ENCODE measurements at regions not wholly inside any gene's neighbourhood (a gene's known extent, or its start where the extent isn't known, plus 50 kb on each side); places are given as distances from the start of the nearest gene placed in this dataset.

DNA sequence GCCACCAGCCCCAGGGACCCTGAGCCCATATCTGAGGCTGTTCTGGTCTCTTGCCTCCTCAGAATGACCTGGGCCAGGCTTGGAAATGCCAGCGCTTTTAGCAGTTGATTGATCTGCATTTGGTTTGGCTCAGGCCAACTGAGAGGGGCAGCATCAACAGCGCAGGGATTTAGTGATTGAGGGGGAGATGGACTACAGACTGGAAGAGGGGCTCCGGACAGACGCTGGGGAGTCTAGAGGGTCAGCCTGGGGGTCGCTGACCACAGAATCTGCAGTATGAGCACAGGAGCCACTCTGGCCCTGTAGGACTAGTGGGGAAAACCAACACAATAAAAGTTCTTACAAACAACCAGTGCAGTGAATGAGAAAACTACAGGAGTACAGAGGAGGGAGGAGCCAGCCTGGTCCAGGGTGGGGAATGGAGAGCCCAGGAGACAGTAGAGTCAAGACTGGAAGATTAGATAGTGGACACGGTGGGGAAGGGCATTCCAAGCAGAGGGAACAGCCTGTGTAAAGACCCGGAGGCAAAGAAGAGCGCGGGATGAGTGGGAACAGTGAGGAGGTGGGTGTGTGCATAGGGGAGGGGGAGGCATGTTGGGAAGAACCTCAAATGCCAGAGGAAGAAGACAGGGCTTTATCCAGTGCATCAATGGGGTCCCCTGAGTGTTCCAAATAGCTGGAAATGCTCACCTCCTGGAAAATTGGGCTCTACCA, 128.9 kb downstream of the MRM1 start:
- DNase-seq, result no peak

DNA sequence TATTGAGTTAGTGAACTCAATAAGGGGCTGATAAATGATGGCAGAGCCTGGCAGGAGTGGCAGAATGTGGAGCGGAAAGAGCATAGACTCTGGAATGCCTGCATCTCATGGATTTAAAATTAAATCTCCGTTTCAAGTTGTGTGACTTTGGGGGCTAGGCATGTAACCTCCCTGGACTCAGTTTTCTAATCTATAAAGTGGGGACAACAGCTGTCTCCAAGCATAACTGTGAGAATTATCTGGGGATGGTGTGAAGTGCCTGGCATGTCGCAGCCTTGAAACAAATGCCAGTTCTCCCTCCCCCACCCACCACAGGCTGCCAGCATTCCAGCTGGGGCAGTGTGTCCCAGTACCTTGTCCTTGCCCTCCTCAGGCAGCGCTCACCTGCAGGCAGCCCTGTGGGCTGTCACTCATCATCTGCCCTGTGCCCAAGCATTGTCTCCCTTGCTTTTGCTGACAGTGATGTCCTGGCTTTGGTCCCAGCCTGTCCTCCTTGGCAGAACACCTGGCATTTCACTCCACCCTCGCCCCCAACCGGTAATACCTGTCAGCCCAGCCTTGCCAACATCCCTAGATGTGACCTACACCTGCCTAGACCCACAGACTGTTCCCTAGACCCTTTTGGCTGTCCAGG, 129.6 kb downstream of the MRM1 start:
- peak; percentile 51 for DNase-seq

DNA sequence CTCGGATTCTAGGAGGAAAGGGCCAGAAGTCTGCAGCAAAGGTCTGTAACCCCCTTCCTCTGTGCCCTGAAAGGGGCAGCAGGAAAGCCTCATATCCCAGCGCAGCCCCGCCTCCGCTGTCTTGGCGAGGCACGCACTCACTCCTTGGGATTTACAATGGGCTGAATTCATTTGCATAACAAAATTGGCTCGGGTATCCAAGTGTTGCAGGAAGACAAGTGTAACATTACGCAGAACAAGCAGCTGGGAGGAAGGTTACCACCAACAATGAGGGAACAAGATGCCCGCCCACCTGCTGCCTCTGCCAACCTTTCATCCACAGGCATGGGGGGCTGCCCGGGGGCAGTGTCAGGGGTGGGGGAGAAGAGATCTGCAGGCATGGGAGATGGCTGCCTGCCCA, 130.4 kb downstream of the MRM1 start:
- no peak for DNase-seq

DNA sequence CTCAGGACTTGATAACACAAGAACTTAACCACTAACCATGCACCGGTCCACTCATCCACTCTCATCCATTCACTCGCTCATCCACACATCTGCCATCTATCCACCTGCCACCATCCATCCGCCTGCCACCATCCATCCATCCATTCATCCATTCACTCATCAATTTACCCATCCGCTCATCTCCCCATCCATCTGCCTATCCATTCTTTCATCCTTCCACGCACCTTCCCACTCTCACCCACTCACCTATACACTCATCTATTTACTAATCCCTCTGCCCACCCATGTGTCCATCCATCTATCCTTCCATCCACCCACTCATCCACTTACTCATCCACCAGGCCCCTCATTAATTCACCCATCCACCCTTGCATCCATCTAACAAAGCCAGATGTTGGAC, 131.0 kb downstream of the MRM1 start:
- DNase-seq, result no peak

DNA sequence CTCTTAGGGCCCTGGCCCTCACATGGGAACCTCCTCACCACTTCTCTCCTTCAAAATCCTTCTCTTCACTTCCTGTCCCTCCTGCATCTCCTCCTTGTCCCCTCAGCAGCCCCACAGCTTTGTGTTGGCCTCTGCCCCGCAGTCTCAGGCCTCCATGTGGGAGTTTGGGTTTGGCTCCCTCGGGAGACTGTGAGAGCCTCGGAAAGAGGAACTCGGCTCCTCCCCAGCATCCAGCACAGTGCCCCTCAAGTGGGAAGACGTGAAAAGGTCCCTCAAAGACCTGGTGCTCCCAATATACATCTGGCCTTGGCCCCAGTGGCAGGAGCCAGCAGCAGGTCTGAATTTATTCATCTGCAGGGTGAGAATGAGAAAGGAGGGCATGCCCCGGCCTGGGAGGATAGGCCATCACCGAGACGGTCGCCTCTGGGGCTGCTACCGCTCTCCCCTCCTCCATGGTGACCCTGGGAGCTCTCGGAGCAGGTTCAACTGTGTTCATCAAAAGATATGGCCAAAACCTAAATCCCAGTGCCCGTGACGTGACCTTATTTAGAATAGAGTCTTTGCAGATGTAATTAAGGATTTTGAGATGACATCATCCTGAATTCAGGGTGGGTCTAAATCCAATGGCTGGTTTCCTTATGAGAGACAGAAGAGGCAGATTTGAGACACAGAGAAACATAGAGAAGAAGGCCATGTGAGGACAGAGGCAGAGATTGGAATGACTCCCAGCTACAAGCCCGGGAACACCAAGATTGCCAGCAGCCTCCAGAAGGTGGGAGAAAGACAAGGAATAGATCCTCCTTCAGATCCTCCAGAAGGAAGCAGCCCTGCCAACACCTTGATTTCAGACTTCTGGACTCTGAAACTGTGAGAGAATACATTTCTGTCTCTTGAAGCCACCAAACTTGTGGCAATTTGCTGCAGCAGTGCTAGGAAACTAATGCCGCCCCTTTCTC, 135.1 kb downstream of the MRM1 start:
- no peak for DNase-seq

DNA sequence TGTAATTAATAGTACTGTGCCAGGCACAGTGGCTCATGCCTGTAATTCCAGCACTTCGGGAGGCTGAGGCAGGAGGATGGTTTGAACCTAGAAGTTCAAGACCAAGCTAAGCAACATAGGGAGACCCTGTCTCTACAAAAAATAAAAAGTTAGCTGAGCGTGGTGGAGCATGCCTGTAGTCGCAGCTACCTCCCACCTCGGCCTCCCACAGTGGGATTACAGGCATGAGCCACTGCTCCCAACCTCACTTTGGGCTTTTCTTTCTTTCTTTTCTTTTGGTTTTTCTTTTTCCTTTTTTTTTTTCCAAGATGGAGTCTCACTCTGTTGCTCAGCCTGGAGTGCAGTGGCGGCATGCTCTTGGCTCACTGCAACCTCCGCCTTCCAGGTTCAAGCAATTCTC, 137.8 kb downstream of the MRM1 start:
- DNase-seq, result no peak

DNA sequence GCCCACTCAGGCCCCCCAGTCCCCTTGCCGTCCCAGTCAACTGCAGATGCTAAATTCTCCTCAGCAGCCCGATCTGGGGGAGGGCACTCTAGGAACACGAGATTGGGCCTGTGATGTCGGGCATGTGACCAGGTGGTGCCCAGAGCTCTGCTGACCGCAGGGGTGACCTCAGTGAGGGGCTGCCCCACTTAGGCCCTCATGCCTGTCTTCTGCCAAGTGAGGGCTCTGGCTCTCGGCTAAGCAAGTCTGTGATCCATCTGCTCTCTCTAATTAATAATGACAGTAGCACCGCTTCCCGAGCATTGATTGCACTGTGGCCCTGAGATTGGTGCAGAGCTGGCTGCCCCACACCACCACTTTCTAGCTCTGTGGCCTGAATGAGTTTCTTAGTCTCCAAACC, 138.8 kb downstream of the MRM1 start:
- no peak for DNase-seq

DNA sequence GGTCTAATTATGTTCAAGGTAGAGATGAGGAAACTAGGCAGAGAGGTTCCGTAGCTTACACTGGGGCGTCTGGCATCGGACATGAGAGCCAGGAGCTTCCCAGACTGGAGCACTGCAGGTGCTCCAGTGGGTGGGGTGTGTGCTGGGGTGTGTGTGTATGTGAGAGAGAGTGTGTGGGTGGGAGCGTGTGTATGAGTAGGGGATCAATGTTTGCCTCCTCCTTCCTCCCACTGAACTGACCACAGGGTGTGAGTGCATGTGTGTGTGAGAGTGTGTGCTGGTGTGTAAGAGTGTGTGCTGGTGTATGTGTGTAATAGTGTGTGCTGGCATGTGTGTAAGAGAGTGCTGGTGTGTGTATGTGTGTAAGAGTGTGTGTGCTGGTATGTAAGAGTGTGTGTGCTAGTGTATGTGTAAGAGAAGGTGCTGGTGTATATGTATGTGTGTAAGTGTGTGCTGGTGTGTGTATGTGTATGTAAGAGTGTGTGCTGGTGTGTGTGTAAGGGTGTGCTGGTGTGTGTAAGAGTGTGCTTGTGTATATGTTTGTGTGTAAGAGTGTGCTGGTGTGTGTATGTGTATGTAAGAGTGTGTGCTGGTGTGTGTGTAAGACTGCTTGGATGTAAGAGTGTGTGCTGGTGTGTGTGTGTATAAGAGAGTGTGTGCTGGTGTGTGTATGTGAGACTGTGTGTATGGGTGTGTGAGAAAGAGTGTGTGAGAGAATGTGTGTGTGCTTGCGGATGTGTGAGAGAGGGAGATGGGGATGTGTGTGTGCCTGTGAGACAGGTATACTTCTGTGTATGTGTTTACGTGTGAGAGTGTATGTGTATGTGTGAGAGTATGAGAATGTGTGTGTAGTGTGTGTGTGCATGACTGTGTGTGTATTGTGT, 139.9 kb downstream of the MRM1 start:
- DNase-seq, result no peak

DNA sequence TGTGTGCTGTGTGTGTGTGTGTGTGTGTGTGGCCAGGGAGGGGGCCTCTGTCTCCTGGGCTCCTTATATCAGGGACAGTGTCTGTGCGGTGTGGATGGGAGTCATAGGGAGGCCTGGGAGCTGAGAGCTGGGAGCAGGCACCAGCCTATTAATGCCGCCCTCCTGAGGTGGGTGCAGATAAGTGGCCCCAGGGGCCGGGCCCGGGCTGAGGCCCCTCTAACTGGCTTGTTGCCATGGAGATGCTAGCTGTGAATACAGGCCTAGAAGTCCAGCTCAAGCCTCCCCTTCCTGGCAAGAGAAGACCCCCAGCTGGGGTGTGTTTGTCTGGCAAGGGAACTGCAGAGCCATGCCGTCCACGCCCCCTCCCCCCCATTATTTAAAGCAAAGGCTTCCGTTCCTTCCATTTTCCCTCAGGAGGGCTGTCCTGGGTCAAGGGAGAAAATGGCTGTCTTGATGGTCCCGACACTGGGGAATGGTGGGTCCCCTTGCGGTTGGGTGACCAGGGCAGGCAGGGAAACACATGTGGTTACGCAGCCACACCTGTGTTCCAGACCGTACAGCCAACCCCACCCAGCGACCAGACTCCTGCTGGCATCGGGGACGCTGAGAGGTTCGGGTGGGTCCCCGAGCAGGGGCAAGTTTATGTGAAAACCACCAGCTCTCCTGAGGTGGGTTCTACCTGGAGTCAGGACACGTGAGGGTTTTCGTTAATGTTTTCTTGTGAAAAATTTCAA, 141.1 kb downstream of the MRM1 start:
- peak; percentile 25 for DNase-seq

DNA sequence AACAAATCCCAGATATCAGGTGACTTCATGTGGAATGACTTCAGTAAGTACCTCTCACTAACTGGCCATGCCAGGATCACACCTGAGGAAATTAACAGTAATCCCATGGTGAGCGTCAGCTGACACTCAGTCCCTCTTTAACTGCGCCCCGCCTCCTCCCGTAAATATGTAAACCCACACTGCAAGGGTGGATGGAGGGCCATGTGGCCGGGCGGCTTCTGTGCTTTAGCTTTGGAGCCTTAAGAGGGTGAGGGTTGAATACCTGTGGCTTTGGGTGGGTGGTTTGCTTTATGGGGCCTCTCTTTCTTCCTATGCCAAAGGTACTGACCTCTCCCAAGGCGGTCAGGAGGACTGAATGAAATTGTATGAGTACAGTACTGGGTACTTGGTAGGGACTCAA, 141.7 kb downstream of the MRM1 start:
- no peak for DNase-seq

DNA sequence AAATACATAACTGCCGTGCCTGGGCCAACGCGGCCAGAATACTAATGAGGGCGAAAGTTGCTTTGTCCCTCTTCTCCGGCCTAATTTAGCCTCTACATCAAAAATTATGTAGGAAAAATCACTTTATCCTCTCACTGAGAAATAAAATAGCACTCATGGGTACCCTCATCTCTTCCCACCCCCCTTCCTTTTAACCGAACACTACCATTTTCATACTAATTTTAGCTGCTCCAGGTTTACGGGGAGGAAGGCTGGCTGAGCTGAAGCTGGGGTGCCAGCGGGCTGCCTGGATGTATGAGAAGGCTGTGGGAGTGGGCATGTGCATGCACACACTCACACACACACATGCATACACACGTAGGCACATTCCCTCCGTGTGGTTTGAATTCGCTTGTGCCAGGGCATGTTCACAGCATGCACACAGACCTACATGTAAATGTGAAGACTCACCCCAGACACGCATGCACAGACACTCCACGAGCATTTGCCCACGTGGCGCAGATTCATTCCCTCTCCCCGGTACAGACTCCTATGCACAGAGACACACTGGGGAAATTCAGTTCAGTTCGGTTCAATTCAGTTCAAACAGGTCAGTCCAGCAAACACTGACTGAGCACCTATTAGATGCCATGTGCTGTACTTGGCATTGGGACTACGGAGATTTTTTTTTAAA, 145.1 kb downstream of the MRM1 start:
- no peak for DNase-seq

DNA sequence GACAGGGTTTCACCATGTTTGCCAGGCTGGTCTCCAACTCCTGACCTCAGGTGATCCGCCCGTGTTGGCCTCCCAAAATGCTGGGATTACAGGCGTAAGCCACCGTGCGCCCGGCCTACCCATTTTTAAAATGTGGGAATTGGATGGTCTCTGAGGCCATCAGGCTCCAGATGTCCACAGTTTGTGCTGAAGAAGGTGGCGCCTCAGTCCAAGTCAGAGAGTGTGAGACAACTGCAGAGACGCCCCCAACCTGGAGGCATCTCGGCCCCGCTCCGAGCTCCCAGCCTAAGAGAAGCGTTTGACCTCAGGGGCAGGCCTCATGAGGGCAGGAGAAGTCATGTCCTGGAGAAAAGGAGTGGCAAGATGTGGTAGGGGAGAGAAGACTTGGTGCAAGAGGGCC, 146.5 kb downstream of the MRM1 start:
- no peak for DNase-seq

DNA sequence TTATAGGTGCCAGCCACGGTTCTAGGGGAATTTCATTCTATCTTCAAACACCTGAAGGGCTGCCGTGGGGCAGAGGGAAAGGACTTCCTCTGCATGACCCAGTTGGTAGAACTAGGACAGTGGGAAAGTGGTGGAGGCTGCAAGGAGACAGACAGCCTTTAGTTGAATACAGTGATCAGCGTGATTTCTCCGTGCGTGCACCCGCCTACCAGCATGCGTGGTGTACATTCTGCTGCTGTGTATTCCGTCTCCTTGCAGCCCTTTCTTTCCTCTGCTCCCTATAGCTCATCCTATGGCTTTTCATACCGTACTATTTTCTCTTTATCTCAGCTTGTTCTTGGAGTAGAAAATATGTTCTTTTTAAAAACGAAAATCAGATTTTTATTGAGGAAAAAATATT, 146.9 kb downstream of the MRM1 start:
- no peak for DNase-seq

DNA sequence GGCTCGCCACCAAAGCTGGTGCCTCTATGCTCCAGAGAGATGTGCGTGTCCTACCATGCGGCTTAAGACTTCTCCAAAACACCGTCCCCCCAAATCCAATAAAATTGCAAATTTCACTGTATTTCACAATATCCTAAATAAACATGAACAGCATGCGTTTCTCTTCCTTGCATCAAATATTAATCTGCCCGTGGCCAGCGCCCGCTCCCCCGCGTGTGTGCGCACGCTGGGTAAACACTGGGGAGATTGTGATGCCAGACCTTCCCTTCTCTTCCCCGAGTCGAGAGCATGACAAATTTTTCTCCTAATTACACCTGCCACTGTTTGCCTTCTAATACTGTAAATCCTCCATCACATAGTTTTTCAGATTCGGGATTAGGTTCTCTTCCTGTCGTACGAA, 148.1 kb downstream of the MRM1 start:
- no peak for DNase-seq

DNA sequence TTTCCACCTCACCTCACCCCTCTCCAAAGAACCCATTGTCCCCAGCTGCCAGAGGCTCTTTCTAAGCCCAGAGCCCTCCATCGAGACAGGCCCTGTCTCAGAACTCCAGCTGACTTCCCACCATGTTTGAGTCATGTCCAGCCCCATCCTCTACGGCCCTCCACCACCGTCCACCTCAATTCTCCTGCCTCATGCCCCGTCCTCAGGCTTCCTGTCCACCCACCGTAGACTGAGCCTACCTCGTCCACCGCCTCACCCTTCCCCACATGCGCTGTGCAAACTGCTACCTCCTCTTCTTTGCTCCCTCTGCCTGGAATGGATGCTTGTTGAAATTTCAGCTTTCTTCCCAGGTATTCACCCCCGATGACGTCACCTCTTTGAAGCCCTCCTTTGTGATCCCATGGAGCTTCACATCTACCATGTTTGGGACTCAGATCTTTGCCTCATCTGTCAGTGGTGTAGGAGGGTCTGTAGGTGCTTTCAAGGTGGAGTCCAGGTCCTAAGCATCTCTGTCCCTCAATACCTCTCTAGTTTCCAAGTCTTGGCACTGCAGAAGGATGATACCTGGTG, 149.0 kb downstream of the MRM1 start:
- DNase-seq, result no peak

DNA sequence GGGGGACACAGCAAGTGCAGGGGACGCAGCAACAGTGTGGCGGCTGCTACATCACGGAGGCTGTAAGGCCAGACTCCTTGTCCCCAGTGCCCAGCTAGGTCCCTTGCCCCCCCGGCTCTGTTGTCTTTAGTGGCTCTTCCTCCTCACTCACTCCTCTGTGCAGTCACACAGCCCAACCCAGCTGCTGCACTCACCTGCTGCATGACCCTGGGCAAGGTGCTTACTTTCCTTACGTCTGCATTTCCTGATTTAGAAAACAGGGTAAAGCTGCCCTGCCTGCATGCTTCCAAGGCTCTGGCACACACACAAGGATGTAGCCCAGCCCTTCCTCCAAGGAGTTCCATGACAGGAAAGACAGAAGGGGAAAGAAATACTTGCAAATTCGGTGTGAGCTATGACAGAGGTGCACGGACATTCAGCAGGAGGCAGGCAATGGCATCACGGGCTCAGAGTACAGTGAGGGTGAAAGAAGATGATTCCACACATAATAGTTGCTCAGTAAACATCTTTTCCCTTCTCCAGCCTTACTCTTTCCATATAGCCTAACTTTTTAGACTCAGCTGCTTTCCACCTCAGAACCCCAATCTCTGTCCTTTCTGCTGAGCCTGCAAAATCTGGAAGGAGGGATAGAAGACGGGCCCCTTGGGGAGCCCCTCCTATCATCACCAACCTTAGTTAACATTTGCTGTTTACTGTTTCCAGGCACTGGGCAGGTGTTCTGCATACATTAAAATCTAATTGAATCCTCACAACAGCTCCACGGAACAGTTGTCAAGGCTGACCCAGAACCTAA, 150.9 kb downstream of the MRM1 start:
- DNase-seq, result no peak

DNA sequence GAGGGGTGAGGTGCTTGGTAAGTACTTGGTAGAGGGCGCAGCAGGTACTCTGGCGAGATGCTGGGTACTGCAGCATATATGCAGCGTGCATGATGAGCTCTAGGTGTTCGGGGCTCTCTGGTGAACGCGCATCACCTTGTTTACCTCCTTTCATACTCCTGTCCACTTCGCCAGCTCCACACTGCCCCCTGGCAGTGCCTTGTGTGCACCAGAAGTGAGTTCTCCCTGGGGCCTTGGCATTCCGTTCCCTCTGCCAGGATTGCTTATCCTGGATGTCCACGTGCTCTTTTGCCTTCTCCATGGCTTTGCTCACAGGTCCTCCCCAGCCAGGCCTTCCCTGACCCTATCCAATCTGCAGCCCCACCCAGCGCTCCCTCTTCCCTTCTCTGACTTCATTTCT, 154.2 kb downstream of the MRM1 start:
- peak; percentile 77 for DNase-seq

DNA sequence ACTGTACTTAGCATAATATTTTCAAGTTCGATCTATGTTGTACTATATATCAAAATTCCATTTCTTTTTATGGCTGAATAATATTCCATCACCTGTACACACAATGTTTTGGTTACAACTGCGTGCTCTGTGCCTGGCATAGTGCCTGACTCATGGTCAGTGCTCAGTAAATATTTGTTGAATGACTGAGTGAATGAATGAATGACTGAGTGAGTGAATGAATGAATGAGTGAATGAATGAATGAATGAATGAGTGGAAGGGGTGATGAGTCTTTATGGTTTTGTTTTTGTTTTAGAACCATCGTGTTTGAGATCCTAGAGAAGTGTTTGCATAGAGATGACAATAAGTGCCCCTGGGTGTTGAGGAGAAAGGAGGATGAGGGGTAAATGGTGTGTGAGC, 155.3 kb downstream of the MRM1 start:
- DNase-seq, result no peak

DNA sequence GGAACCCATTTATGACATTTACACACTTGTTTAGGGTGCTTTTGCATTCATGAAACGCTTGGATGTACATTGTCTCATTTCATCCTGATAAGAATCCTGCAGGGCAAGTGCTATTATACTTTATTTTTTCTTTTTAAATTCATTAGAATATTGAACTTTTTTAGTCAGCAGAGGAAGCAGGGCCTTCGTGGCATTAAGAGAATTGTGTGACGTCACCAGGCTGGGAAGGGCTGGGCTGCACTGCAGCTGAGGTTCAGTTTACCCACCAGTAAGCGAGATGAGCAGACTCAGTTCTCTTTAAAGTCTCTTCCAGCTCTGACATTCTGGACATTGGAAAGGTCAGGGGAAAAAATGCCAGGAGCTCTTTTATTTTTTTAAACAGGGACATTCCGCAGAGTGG, 159.0 kb downstream of the MRM1 start:
- no peak for DNase-seq
